ENCODE measurements at regions not wholly inside any gene's neighbourhood (a gene's known extent, or its start where the extent isn't known, plus 50 kb on each side); places are given as distances from the start of the nearest gene placed in this dataset.
"Not testable (repeated sequence)": the region's sequence is repeated elsewhere in the genome, so short reads cannot be mapped to it uniquely, and the experiment has no call there.

DNA sequence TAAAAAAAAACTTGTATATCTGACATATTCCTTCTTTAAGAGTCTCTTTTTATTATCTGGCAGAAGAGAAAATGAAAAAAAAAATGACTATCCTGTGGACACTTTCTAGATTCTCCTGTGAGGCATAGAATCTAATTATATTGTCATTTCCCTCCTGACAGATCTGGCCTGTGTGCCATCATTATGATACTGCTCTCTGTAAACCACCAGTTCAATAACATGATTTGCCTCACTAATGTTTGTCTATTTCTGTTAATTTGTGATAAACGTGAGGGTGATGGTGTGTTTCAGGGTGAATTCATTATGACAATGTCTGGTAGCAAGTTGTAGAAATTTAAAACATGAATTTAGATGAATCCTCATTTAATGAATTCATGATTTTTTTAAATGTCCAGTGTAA is 844.5 kb upstream of the ADGRB3 start:
- DNase-seq (no peak), ATAC-seq (ENCODE audit: insufficient read depth, low read depth) (no peak)
- no peak overlapping the region for H3K9ac ChIP-seq (ENCODE audit: low read depth, low read length)
- no peaks in the 10 kb centered on the region for H3K4me1 ChIP-seq (ENCODE audit: insufficient read depth, low read length)
- no peaks in the 10 kb centered on the region for H3K27me3 ChIP-seq (ENCODE audit: insufficient read depth, low read length, poor library complexity)
- H2AFZ ChIP-seq (ENCODE audit: low read depth, low read length): no peak overlapping the region
- H3K9me3 ChIP-seq (ENCODE audit: insufficient read depth, low read length, severe bottlenecking): no peaks in the 10 kb centered on the region
- H3K36me3 ChIP-seq (ENCODE audit: insufficient read depth, low read length): no peaks in the 10 kb centered on the region
- H4K20me1 ChIP-seq (ENCODE audit: insufficient read depth, low read length): no peaks in the 10 kb centered on the region
- H3K27ac ChIP-seq (ENCODE audit: low read length): no peak overlapping the region
- no peak overlapping the region for H3K4me3 ChIP-seq (ENCODE audit: low read depth in 1 of 2, low read length in 2 of 2)
- TF ChIP-seq, protein P1, sequence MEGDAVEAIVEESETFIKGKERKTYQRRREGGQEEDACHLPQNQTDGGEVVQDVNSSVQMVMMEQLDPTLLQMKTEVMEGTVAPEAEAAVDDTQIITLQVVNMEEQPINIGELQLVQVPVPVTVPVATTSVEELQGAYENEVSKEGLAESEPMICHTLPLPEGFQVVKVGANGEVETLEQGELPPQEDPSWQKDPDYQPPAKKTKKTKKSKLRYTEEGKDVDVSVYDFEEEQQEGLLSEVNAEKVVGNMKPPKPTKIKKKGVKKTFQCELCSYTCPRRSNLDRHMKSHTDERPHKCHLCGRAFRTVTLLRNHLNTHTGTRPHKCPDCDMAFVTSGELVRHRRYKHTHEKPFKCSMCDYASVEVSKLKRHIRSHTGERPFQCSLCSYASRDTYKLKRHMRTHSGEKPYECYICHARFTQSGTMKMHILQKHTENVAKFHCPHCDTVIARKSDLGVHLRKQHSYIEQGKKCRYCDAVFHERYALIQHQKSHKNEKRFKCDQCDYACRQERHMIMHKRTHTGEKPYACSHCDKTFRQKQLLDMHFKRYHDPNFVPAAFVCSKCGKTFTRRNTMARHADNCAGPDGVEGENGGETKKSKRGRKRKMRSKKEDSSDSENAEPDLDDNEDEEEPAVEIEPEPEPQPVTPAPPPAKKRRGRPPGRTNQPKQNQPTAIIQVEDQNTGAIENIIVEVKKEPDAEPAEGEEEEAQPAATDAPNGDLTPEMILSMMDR (IDR thresholded peaks at IDR 0.05; ENCODE audit: borderline replicate concordance, extremely low read depth, low read length, poor library complexity, severe bottlenecking): no peak
- no peak for TF ChIP-seq EZH2 (IDR thresholded peaks at IDR 0.05; ENCODE audit: borderline replicate concordance, low read depth, low read length, severe bottlenecking)
- no peak overlapping the region for H3K4me2 ChIP-seq (ENCODE audit: insufficient read depth, low read length)
- H3K79me2 ChIP-seq (ENCODE audit: insufficient read depth, low read length): no peaks in the 10 kb centered on the region

DNA sequence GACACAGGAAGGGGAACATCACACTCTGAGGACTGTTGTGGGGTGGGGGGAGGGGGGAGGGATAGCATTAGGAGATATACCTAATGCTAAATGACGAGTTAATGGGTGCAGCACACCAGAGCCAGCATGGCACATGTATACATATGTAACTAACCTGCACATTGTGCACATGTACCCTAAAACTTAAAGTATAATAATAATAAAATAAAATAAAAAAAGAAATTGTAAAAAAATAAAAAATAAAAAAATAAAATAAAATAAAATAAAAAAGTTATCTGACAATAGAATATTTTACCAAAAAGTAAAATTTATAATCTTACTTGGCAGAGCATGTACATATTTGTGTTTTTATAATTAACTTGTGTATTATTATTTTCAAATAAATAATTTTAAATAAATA is 848.0 kb upstream of the ADGRB3 start:
- H3K36me3 ChIP-seq (ENCODE audit: insufficient read depth, low read length); H3K27me3 ChIP-seq (ENCODE audit: insufficient read depth, low read length, poor library complexity); H3K27ac ChIP-seq (ENCODE audit: low read length); H3K9ac ChIP-seq (ENCODE audit: low read depth, low read length); H2AFZ ChIP-seq (ENCODE audit: low read depth, low read length); ATAC-seq (ENCODE audit: insufficient read depth, low read depth); DNase-seq; H3K79me2 ChIP-seq (ENCODE audit: insufficient read depth, low read length); H3K9me3 ChIP-seq (ENCODE audit: insufficient read depth, low read length, severe bottlenecking); H3K4me2 ChIP-seq (ENCODE audit: insufficient read depth, low read length); H3K4me1 ChIP-seq (ENCODE audit: insufficient read depth, low read length); H4K20me1 ChIP-seq (ENCODE audit: insufficient read depth, low read length); H3K4me3 ChIP-seq (ENCODE audit: low read depth in 1 of 2, low read length in 2 of 2): not testable (repeated sequence)

- Histone ChIP-seq H2AFZ (ENCODE audit: low read depth, low read length) (no peak overlapping the region), H3K27ac (ENCODE audit: low read length) (no peak overlapping the region), H3K9ac (ENCODE audit: low read depth, low read length) (no peak overlapping the region), H3K4me2 (ENCODE audit: insufficient read depth, low read length) (no peak overlapping the region), H3K4me3 (ENCODE audit: low read depth in 1 of 2, low read length in 2 of 2) (no peak overlapping the region), H3K79me2 (ENCODE audit: insufficient read depth, low read length) (no peaks in the 10 kb centered on the region), H4K20me1 (ENCODE audit: insufficient read depth, low read length) (no peaks in the 10 kb centered on the region), H3K9me3 (ENCODE audit: insufficient read depth, low read length, severe bottlenecking) (no peaks in the 10 kb centered on the region), H3K27me3 (ENCODE audit: insufficient read depth, low read length, poor library complexity) (no peaks in the 10 kb centered on the region), H3K4me1 (ENCODE audit: insufficient read depth, low read length) (no peaks in the 10 kb centered on the region), H3K36me3 (ENCODE audit: insufficient read depth, low read length) (no peaks in the 10 kb centered on the region)
- ATAC-seq (ENCODE audit: insufficient read depth, low read depth) (no peak), DNase-seq (no peak)
- TF ChIP-seq, protein P1 (IDR thresholded peaks at IDR 0.05; ENCODE audit: borderline replicate concordance, extremely low read depth, low read length, poor library complexity, severe bottlenecking): no peak
These were observed 855.2 kb upstream of the ADGRB3 start for GRCh38 chr6:67779876-67780275.

DNA sequence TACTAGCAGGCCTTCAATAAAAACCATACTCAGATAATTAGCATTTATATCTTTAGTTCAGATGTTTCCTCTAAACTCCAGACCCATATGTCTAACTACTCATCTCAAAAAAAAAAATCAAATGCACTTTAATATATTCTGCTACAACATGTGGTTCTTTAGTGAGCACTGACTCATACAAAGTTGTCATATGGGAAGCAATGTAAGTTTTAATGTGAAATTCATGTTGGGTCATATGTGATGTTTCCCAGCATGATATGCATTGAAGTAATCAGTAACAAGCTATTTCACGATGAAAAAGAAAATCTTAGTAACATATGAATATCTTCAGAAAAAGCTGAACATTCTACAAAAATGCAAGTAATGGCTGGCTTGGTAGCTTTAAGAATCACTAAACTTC is 859.7 kb upstream of the ADGRB3 start:
- Histone ChIP-seq H4K20me1 (ENCODE audit: insufficient read depth, low read length) (no peaks in the 10 kb centered on the region), H3K4me2 (ENCODE audit: insufficient read depth, low read length) (no peak overlapping the region), H3K36me3 (ENCODE audit: insufficient read depth, low read length) (no peaks in the 10 kb centered on the region), H3K9ac (ENCODE audit: low read depth, low read length) (no peak overlapping the region), H3K79me2 (ENCODE audit: insufficient read depth, low read length) (no peaks in the 10 kb centered on the region), H3K4me1 (ENCODE audit: insufficient read depth, low read length) (no peaks in the 10 kb centered on the region), H3K9me3 (ENCODE audit: insufficient read depth, low read length, severe bottlenecking) (no peaks in the 10 kb centered on the region), H3K4me3 (ENCODE audit: low read depth in 1 of 2, low read length in 2 of 2) (no peak overlapping the region), H3K27me3 (ENCODE audit: insufficient read depth, low read length, poor library complexity) (no peaks in the 10 kb centered on the region), H2AFZ (ENCODE audit: low read depth, low read length) (no peak overlapping the region), H3K27ac (ENCODE audit: low read length) (no peak overlapping the region)
- TF ChIP-seq, protein P1 (IDR thresholded peaks at IDR 0.05; ENCODE audit: borderline replicate concordance, extremely low read depth, low read length, poor library complexity, severe bottlenecking): no peak
- DNase-seq: no peak
- ATAC-seq (ENCODE audit: insufficient read depth, low read depth): no peak
